Peyer's patch (tissue), 4 donors: ENCODE measurements at regions not wholly inside any gene's neighbourhood (a gene's known extent, or its start where the extent isn't known, plus 50 kb on each side); places are given as distances from the start of the nearest gene placed in this dataset.

ENCODE experiments used
- CTCF ChIP-seq, 6 experiments: fragments of 450-650 bp in 4 of 6; fragments of 200-600 bp in 2 of 6; sonication (generic) in 1 of 6; IDR thresholded peaks; one replicate each; pipeline ENCODE4 v1.5.1; 2017 to 2019; ENCODE audit warnings: antibody characterized with exemption in 6 of 6, mild to moderate bottlenecking in 3 of 6, moderate library complexity in 1 of 6
- POLR2A ChIP-seq, 2 donors: fragments of 450-650 bp; IDR thresholded peaks; one replicate each; pipeline ENCODE4 v1.5.1; 2017; ENCODE audit warnings: antibody characterized with exemption in 2 of 2, mild to moderate bottlenecking in 2 of 2, moderate library complexity in 2 of 2

GRCh38 chr15:62853841-62854225 is 188.7 kb upstream of the TPM1 start:
- no peak for TF ChIP-seq CTCF (IDR thresholded peaks at IDR 0.05)
- TF ChIP-seq POLR2A (IDR thresholded peaks at IDR 0.05) = no peak
